Effector memory CD8-positive, alpha-beta T cell (primary cell): ENCODE measurements at regions not wholly inside any gene's neighbourhood (a gene's known extent, or its start where the extent isn't known, plus 50 kb on each side); places are given as distances from the start of the nearest gene placed in this dataset.
"Not testable (repeated sequence)": the region's sequence is repeated elsewhere in the genome, so short reads cannot be mapped to it uniquely, and the experiment has no call there.

Experiments used
- ATAC-seq: fragments of 150-1000 bp; cut with Tn5 transposase; replicated peaks from 2 replicates; pipeline ENCODE4 v1.10.0; 2021; ENCODE audit warnings: mild to moderate bottlenecking, moderate library complexity
- DNase-seq, 3 experiments: peaks; one replicate each; pipeline ENCODE4 v3.0.0; 2021
- H3K27ac Mint-ChIP-seq, 2 donors: one replicate each; pipeline ENCODE4 v1.8.0; 2022; ENCODE audit warnings: mild to moderate bottlenecking in 2 of 2, mixed read lengths in 2 of 2, moderate library complexity in 2 of 2
- H3K27me3 Mint-ChIP-seq, 2 donors: one replicate each; pipeline ENCODE4 v1.8.0; 2022; ENCODE audit warnings: mixed read lengths in 2 of 2
- H3K36me3 Mint-ChIP-seq: one replicate; pipeline ENCODE4 v1.8.0; 2022; ENCODE audit warnings: mild to moderate bottlenecking, moderate library complexity, mixed read lengths; ENCODE audit not compliant: insufficient read depth
- H3K4me1 Mint-ChIP-seq, 2 donors: one replicate each; pipeline ENCODE4 v1.8.0; 2022; ENCODE audit warnings: low read depth in 2 of 2, mixed read lengths in 2 of 2
- H3K4me3 Mint-ChIP-seq, 2 donors: one replicate each; pipeline ENCODE4 v1.8.0; 2022; ENCODE audit warnings: mild to moderate bottlenecking in 2 of 2, mixed read lengths in 2 of 2, moderate library complexity in 2 of 2
- H3K9me3 Mint-ChIP-seq, 2 donors: one replicate each; pipeline ENCODE4 v1.8.0; 2022; ENCODE audit warnings: mixed read lengths in 2 of 2

DNA sequence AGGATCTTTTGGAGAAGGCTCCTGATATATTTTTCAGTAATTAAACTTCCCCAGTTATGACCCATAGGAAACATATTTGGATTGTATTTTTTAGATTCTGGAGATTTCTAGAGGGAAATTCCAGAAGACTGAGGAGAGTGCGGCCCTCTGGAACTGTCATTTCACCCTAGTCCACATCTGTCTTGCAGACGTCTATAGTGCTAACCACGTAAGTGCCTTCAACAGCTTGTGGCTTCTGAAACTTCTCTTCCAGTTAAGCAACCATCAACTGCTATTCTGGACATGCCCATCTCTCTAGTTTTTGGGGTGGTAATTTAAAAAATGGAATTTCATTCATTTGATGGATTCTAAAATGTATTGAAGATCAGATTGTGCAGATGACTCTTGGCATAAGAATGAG, 1098.8 kb downstream of the TMEM121 start:
- H3K36me3 Mint-ChIP-seq: no peaks in the 10 kb centered on the region
- no peak for ATAC-seq
- H3K27me3 Mint-ChIP-seq: peaks cover 25 to 58% of the 10 kb centered on the region in 2 donors
- no peaks in the 10 kb centered on the region for H3K9me3 Mint-ChIP-seq
- no peak overlapping the region for H3K4me3 Mint-ChIP-seq
- DNase-seq: no peak
- no peak overlapping the region for H3K27ac Mint-ChIP-seq
- H3K4me1 Mint-ChIP-seq: peaks cover 14 to 17% of the 10 kb centered on the region in 2 donors

DNA sequence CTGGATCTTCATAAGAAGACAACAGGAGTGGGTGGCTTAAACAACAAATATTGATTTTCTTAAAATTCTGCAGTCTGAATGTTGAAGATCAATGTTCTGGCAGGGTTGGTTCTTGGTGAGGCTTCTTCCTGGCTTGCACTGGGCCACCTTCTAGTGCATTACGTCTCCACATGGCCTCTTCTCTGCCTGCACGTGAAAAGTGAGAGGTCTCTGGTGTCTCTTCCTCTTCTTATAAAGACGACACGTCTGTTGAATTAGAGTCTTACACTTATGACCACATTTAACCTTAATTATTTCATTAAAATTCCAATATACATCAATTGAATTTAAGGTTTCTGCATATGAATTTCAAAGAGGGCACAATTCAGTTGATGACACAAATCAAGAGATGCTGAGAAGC, 1100.1 kb downstream of the TMEM121 start:
- H3K27me3 Mint-ChIP-seq: peaks cover 37 to 63% of the 10 kb centered on the region in 2 donors
- not testable (repeated sequence) for H3K4me3 Mint-ChIP-seq, H3K36me3 Mint-ChIP-seq, H3K27ac Mint-ChIP-seq, ATAC-seq, H3K9me3 Mint-ChIP-seq, DNase-seq
- peaks cover 13 to 14% of the 10 kb centered on the region in 2 donors for H3K4me1 Mint-ChIP-seq

DNA sequence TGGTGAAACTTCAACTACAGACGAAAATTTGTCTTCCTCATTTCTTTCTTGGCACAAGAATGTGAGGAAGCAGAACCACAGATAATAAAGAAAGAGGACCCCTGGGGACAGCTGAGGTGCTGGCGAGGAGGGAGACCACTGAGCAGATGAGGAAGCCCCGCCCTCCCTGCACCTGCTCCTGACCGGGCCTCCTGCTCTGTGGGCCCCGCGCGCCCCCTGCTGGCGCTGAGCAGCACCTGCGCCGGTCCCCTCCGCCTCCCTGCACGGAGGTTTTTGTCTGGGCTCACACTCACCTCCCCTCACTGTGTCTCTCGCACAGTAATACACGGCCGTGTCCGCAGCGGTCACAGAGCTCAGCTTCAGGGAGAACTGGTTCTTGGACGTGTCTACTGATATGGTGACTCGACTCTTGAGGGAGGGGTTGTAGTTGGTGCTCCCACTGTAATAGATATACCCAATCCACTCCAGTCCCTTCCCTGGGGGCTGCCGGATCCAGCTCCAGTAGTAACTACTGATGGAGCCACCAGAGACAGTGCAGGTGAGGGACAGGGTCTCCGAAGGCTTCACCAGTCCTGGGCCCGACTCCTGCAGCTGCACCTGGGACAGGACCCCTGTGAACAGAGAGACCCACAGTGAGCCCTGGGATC, 1100.7 kb downstream of the TMEM121 start:
- DNase-seq (peak; percentile 68 to 78 (median 76)), ATAC-seq (peak; percentile 70)
- H3K9me3 Mint-ChIP-seq, H3K36me3 Mint-ChIP-seq, H3K4me3 Mint-ChIP-seq, H3K27ac Mint-ChIP-seq: not testable (repeated sequence)
- Mint-ChIP-seq H3K27me3 (peaks cover 43 to 68% of the 10 kb centered on the region in 2 donors), H3K4me1 (peaks cover 9 to 13% of the 10 kb centered on the region in 2 donors)

DNA sequence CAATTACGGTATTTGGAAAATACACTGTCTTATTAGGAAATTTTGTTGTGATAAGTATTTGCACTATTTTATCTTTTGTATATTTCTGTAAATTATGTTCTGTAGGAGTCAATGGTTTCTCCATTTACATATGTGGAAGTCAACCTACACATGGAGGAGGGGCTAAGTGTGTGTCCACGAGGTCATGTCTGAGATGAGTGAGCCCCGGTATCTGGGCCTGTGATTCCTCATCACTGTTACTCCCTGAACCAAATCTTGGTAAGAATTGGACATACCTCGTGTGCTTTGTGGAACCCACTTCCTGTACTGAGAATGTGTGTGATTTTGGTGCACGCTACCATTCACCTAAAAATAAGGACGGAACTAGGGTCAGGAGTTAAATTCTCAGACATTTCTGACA, 1105.5 kb downstream of the TMEM121 start:
- no peak for ATAC-seq
- Mint-ChIP-seq H3K4me1 (peaks cover 0 to 3% of the 10 kb centered on the region in 2 donors), H3K4me3 (no peak overlapping the region), H3K27me3 (peaks cover 49 to 51% of the 10 kb centered on the region in 2 donors), H3K27ac (no peak overlapping the region), H3K36me3 (peaks cover 2% of the 10 kb centered on the region), H3K9me3 (no peaks in the 10 kb centered on the region)
- no peak for DNase-seq

DNA sequence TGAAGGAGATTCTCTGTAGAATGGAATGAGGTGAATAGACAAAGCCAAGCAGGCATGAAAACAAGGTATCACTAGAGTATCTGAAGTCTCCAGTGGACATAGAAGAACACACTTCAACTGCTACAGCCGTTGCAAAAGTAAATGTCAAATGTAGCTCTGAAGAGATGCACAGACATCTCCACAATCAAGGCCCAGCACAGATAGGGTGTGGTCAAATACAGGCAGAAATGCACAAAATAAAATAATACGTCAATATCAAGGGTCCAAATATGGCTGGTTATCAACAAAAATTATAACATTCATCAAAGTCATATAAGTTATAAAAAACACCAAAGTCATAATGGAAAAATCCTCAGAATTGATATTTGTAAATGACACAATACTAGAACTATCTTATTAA, 1107.3 kb downstream of the TMEM121 start:
- peaks cover 45 to 50% of the 10 kb centered on the region in 2 donors for H3K27me3 Mint-ChIP-seq

DNA sequence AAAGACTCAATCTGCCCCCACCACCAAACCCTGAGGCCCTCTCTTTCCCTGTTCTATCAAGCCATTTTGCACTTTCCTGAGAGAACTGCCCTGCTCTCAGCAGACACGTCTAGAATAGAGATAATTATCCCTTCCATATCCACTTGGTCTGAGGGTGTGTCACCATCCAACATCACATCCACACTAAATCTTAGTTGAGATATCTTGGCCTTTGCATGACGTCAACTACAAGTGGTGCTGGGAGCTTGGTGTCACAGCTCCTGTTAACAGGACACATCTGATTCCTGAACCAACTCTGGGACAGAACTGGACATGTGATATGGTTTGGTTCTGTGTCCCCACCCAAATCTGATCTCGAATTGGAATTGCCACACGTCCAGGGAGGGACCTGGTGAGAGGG, 1109.2 kb downstream of the TMEM121 start:
- no peak for ATAC-seq
- H3K4me1 Mint-ChIP-seq: peaks cover 5% of the 10 kb centered on the region in 2 donors
- DNase-seq: no peak
- peaks cover 30 to 41% of the 10 kb centered on the region in 2 donors for H3K27me3 Mint-ChIP-seq
- no peaks in the 10 kb centered on the region for H3K9me3 Mint-ChIP-seq
- peak overlapping the region in 1 of 2 donors; percentile 21 for H3K27ac Mint-ChIP-seq
- no peak overlapping the region for H3K4me3 Mint-ChIP-seq
- H3K36me3 Mint-ChIP-seq: peaks cover 5% of the 10 kb centered on the region

More for the DNA sequence above, 1107.3 kb downstream of the TMEM121 start:
- Mint-ChIP-seq H3K4me1 (peaks cover 1 to 2% of the 10 kb centered on the region in 2 donors), H3K36me3 (peaks cover 2% of the 10 kb centered on the region), H3K4me3 (no peak overlapping the region), H3K27ac (no peak overlapping the region), H3K9me3 (no peaks in the 10 kb centered on the region)
- DNase-seq (no peak), ATAC-seq (no peak)

DNA sequence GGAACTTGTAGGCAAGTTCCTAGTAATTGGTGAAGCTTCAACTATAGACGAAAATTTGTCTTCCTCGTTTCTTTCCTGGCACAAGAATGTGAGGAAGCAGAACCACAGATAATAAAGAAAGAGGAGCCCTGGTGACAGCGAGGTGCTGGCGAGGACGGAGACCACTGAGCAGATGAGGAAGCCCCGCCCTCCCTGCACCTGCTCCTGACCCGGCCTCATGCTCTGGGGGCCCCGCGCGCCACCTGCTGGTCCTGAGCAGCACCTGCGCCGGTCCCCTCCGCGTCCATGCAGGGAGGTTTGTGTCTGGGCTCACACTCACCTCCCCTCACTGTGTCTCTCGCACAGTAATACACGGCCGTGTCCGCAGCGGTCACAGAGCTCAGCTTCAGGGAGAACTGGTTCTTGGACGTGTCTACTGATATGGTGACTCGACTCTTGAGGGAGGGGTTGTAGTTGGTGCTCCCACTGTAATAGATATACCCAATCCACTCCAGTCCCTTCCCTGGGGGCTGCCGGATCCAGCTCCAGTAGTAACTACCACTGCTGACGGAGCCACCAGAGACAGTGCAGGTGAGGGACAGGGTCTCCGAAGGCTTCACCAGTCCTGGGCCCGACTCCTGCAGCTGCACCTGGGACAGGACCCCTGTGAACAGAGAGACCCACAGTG, 1112.5 kb downstream of the TMEM121 start:
- not testable (repeated sequence) for H3K36me3 Mint-ChIP-seq, H3K4me1 Mint-ChIP-seq, H3K4me3 Mint-ChIP-seq, H3K9me3 Mint-ChIP-seq, H3K27ac Mint-ChIP-seq
- ATAC-seq (peak; percentile 87), DNase-seq (peak; percentile 69 to 73 (median 71))
- peaks cover 29 to 47% of the 10 kb centered on the region in 2 donors for H3K27me3 Mint-ChIP-seq

DNA sequence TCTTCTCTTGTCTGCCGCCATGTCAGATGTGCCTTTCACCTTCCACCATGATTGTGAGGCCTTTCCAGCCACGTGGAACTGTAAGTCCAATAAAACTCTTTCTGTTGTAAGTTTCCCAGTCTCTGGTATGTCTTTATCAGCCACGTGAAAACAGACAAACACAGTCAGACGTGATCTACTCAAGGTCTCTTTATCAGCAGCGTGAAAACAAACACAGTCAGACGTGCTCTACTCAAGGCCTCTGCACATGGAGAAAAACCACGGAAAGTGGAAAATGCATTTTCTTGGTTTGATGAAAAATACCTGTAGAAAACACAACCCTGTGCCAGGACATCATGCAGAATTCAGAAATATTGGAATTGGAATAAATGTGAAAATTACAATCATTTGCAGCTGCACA, 1115.7 kb downstream of the TMEM121 start:
- ATAC-seq: no peak
- no peak for DNase-seq
- Mint-ChIP-seq H3K36me3 (peaks cover 2% of the 10 kb centered on the region), H3K4me1 (peaks cover 5% of the 10 kb centered on the region in 2 donors), H3K27ac (no peak overlapping the region), H3K27me3 (peaks cover 42 to 57% of the 10 kb centered on the region in 2 donors), H3K4me3 (no peak overlapping the region), H3K9me3 (no peaks in the 10 kb centered on the region)

DNA sequence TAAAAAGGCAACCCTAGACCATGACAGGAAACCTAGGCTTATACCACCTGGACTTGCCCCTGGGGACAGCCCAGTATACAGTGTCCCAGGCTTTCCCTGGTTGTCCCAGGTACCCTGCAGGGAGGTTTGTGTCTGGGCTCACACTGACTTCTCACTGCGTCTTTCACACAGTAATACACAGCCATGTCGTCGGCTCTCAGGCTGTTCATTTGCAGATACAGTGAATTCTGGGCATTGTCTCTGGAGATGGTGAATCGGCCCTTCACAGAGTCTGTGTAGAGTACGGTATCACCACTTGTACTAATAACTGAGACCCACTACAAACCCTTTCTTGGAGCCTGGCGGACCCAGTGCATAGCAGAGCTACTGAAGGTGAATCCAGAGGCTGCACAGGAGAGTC, 1116.6 kb downstream of the TMEM121 start:
- ATAC-seq, DNase-seq, H3K4me1 Mint-ChIP-seq, H3K27ac Mint-ChIP-seq, H3K36me3 Mint-ChIP-seq, H3K4me3 Mint-ChIP-seq, H3K9me3 Mint-ChIP-seq: not testable (repeated sequence)
- peaks cover 42 to 57% of the 10 kb centered on the region in 2 donors for H3K27me3 Mint-ChIP-seq

DNA sequence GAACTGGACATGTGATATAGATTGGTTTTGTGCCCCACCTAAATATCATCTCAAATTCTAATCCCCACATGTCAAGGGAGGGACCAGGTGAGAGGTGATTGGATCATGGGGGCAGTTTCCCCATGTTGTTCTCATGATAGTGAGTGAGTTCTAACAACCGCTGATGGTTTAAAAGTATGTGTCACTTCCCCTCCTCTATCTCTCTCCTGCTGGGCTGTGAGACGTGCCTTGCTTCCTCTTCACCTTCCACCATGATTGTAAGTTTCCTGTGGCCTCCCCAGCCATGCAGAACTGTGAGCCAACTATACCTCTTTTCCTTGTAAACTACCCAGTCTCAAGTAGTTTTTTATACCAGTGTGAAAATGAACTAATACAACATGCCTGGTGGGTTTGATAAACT, 1122.5 kb downstream of the TMEM121 start:
- H3K4me3 Mint-ChIP-seq, H3K27ac Mint-ChIP-seq, H3K9me3 Mint-ChIP-seq, H3K4me1 Mint-ChIP-seq, H3K36me3 Mint-ChIP-seq, ATAC-seq, DNase-seq: not testable (repeated sequence)
- H3K27me3 Mint-ChIP-seq: peaks cover 28 to 42% of the 10 kb centered on the region in 2 donors

DNA sequence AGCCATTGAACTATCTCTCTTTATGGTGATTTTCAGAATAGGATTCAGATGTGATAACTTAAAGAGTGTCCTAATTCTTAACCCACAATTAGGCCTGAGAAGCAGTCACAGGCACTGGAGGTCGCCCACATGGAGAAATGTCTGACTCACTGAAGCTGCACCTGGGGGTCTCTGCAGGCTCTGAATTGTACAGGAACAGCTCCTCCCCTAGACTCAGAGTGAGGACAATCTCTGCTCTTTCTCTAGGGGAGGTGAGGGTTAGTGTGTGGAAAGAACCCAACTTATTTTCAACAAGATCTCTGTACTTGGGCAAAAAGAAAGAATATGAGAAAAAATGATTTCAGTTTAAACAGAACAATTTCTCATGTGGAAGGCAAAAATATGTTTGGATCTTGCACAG, 1124.6 kb downstream of the TMEM121 start:
- no peak for DNase-seq
- Mint-ChIP-seq H3K4me1 (peaks cover 8% of the 10 kb centered on the region in 2 donors), H3K9me3 (peaks cover 2 to 6% of the 10 kb centered on the region in 2 donors), H3K27me3 (peaks cover 15 to 32% of the 10 kb centered on the region in 2 donors), H3K4me3 (no peak overlapping the region), H3K36me3 (no peaks in the 10 kb centered on the region), H3K27ac (no peak overlapping the region)
- no peak for ATAC-seq

DNA sequence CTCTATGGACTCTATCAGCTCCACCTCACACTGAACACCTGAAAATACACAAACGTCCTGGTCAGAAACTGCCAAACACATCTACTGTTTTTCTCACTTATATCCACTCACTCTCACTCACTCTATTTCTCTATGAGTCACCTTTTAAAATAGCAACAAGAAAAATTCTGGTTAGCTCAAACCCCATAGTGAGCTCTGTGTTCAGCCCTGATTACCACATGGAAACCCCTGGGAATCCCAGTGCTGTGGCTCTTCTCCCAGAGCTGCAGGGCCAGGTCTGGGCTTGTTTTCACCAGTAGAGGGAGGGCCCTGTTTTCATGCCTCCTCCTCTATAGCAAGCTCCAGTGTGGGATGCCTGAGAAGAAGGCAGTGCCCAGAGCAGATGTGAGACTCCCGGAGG, 1126.1 kb downstream of the TMEM121 start:
- peaks cover 12 to 13% of the 10 kb centered on the region in 2 donors for H3K4me1 Mint-ChIP-seq
- H3K27me3 Mint-ChIP-seq: peaks cover 15 to 32% of the 10 kb centered on the region in 2 donors
- peaks cover 2 to 6% of the 10 kb centered on the region in 2 donors for H3K9me3 Mint-ChIP-seq
- DNase-seq (no peak), ATAC-seq (no peak)
- no peaks in the 10 kb centered on the region for H3K36me3 Mint-ChIP-seq
- no peak overlapping the region for H3K4me3 Mint-ChIP-seq
- no peak overlapping the region for H3K27ac Mint-ChIP-seq

DNA sequence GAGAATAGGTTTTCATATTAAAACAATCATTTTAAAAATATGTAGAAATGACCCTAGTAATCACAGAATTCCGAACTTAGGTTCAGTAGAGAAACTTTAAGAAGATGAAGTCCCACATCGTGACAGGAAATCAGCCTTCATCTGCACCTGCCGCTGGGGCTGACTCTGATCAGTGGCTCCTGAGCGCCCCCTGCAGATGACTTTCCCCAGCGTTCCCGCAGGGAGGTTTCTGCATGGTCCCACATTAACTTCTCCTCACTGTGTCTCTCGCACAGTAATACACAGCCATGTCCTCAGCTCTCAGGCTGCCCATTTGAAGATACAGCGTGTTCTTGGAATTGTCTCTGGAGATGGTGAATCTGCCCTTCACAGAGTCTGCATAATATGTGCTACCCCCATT, 1131.1 kb downstream of the TMEM121 start:
- Mint-ChIP-seq H3K27me3 (peaks cover 3 to 4% of the 10 kb centered on the region in 2 donors), H3K4me3 (no peak overlapping the region), H3K4me1 (peaks cover 20 to 25% of the 10 kb centered on the region in 2 donors), H3K36me3 (no peaks in the 10 kb centered on the region), H3K27ac (no peak overlapping the region), H3K9me3 (no peaks in the 10 kb centered on the region)
- ATAC-seq (peak; percentile 58), DNase-seq (peak; percentile 58 to 68 (median 65))
